OCI-LY3 (cell line): ENCODE measurements at regions not wholly inside any gene's neighbourhood (a gene's known extent, or its start where the extent isn't known, plus 50 kb on each side); places are given as distances from the start of the nearest gene placed in this dataset.
"Not testable (repeated sequence)": the region's sequence is repeated elsewhere in the genome, so short reads cannot be mapped to it uniquely, and the experiment has no call there.

ENCODE experiments used
- H2AFZ ChIP-seq: fragments of 200-600, 300-600 bp; shearing (Covaris generic); 2 replicates; pipeline ENCODE4 v1.6.0; 2014; ENCODE audit warnings: antibody characterized with exemption, low read depth, low read length
- H3K27ac ChIP-seq: fragments of 200-600, 300-600 bp; sonication (generic); 2 replicates; pipeline ENCODE4 v1.5.1; 2014; ENCODE audit warnings: mild to moderate bottlenecking, low read length, moderate library complexity, mixed read lengths
- H3K27me3 ChIP-seq: fragments of 200-600, 300-600 bp; sonication (generic); 2 replicates; pipeline ENCODE4 v1.6.1; 2014; ENCODE audit warnings: low read depth, low read length, mixed read lengths
- H3K36me3 ChIP-seq: fragments of 200-600, 300-600 bp; sonication (generic); replicated peaks from 2 replicates; pipeline ENCODE3; 2014; ENCODE audit warnings: low read depth, low read length, mixed read lengths
- H3K4me1 ChIP-seq: fragments of 300-600, 200-600 bp; sonication (generic); 2 replicates; pipeline ENCODE4 v1.6.1; 2014; ENCODE audit warnings: low read length, mixed read lengths
- H3K4me2 ChIP-seq: fragments of 200-600, 300-600 bp; sonication (generic); 2 replicates; pipeline ENCODE4 v1.6.1; 2014; ENCODE audit warnings: low read length, mixed read lengths
- H3K4me3 ChIP-seq: fragments of 300-600, 200-600 bp; sonication (generic); 2 replicates; pipeline ENCODE4 v1.5.1; 2014; ENCODE audit warnings: antibody characterized with exemption, mild to moderate bottlenecking, low read length, moderate library complexity
- H3K79me2 ChIP-seq: fragments of 300-600, 200-600 bp; shearing (Covaris generic); 2 replicates; pipeline ENCODE4 v1.6.1; 2014; ENCODE audit warnings: mild to moderate bottlenecking, low read length, mixed read lengths
- H3K9ac ChIP-seq: fragments of 300-600, 200-600 bp; shearing (Covaris generic); 2 replicates; pipeline ENCODE4 v1.6.0; 2014; ENCODE audit warnings: mild to moderate bottlenecking, low read length, moderate library complexity
- H3K9me3 ChIP-seq: fragments of 200-600, 300-600 bp; shearing (Covaris generic); 2 replicates; pipeline ENCODE4 v1.6.1; 2014; ENCODE audit warnings: low read length, mixed read lengths; ENCODE audit not compliant: insufficient read depth
- H4K20me1 ChIP-seq: fragments of 200-600, 300-600 bp; sonication (generic); 2 replicates; pipeline ENCODE4 v1.6.1; 2016; ENCODE audit warnings: low read length, mixed read lengths; ENCODE audit not compliant: insufficient read depth
- EZH2phosphoT487 ChIP-seq: fragments of 200-600 bp; shearing (Covaris generic); IDR thresholded peaks from 2 replicates; pipeline ENCODE4 v1.6.1; 2018; ENCODE audit warnings: antibody characterized with exemption, mixed run types, low read depth
- TF ChIP-seq, protein P1 (sequence below): fragments of 200-600, 300-600 bp; sonication (generic); IDR thresholded peaks from 2 replicates; pipeline ENCODE4 v1.5.1; 2014; ENCODE audit warnings: antibody characterized with exemption, low read length, low read depth

DNA sequence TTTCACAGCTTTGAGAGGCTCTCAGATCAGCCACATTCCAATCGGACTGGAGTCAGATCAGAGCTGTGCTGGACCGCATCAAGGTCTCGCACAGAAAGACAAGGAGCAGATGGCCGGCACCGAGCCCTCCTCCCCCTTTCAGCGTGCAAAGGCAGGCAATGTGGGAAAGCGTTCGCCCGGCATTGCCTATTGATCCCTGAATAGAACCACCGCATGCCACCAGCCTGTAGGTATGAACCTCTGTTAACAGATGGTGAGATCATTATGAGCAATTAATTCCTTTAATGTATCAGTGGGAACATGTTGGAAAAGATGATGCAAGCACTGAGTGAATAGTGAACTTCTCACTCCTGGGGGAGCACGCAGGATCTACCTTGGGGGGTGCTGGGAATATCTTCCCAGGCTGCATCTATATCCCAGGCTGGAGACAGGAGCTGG, 117.5 kb upstream of the ID4 start:
- Histone ChIP-seq H3K4me2 (no peak overlapping the region), H3K36me3 (no peaks in the 10 kb centered on the region), H4K20me1 (no peaks in the 10 kb centered on the region), H2AFZ (no peak overlapping the region), H3K9ac (no peak overlapping the region), H3K4me3 (no peak overlapping the region), H3K27me3 (no peaks in the 10 kb centered on the region), H3K27ac (no peak overlapping the region), H3K4me1 (no peaks in the 10 kb centered on the region), H3K9me3 (no peaks in the 10 kb centered on the region), H3K79me2 (no peaks in the 10 kb centered on the region)
- TF ChIP-seq, protein P1, sequence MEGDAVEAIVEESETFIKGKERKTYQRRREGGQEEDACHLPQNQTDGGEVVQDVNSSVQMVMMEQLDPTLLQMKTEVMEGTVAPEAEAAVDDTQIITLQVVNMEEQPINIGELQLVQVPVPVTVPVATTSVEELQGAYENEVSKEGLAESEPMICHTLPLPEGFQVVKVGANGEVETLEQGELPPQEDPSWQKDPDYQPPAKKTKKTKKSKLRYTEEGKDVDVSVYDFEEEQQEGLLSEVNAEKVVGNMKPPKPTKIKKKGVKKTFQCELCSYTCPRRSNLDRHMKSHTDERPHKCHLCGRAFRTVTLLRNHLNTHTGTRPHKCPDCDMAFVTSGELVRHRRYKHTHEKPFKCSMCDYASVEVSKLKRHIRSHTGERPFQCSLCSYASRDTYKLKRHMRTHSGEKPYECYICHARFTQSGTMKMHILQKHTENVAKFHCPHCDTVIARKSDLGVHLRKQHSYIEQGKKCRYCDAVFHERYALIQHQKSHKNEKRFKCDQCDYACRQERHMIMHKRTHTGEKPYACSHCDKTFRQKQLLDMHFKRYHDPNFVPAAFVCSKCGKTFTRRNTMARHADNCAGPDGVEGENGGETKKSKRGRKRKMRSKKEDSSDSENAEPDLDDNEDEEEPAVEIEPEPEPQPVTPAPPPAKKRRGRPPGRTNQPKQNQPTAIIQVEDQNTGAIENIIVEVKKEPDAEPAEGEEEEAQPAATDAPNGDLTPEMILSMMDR: no peak

DNA sequence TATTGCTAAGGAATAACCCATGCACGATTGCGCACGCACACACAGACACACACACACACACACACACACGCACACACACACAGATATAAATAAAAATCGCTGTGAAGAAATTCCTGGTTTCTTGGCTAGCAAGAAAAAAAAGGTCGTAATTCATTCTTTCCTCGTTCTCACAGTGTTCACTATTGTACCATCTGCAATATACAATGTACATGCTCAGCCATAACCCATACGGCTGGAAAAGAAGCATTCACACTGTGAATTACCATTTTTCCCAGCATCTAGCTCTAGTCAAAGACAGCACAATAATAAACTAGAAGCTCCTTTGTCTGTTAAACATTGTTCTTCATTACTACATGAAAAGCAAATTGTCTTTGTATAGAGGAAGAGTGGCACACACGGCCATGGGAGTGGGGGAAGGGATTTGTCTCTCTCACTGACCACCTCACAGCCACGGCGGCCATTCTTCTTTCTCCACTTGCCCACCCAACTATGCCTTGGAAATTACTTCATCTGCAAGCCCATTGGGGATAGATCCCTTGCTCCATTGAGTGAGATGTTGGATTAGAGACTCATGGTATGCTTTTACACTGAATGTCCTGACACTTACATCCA, 115.3 kb upstream of the ID4 start:
- no peak overlapping the region for H2AFZ ChIP-seq
- no peaks in the 10 kb centered on the region for H3K9me3 ChIP-seq
- no peak overlapping the region for H3K4me3 ChIP-seq
- H3K27me3 ChIP-seq: no peaks in the 10 kb centered on the region
- no peaks in the 10 kb centered on the region for H4K20me1 ChIP-seq
- H3K4me2 ChIP-seq: no peak overlapping the region
- H3K4me1 ChIP-seq: no peaks in the 10 kb centered on the region
- H3K27ac ChIP-seq: no peak overlapping the region
- H3K36me3 ChIP-seq: no peaks in the 10 kb centered on the region
- no peak for TF ChIP-seq EZH2phosphoT487
- TF ChIP-seq, protein P1: no peak
- no peak overlapping the region for H3K9ac ChIP-seq
- no peaks in the 10 kb centered on the region for H3K79me2 ChIP-seq

DNA sequence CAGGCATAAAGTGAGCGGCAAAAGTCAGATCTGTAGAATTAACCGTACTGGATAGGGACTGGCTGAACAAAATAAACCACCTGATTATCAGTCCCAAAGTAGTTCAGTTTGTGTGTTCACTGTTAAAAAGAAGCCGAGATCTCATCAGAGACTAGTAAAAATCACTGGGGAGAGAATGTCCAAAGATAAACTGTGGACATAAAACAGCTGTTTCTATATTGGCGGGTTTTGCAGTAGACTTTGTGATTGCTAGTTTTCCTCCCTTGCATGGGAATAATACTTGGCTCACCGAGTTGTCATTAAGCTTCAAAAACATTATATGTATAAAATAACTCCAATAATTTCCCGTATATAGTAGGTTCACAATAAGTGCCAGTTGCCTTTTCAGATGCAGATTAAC, 114.2 kb upstream of the ID4 start:
- no peaks in the 10 kb centered on the region for H4K20me1 ChIP-seq
- TF ChIP-seq, protein P1: no peak
- no peak for TF ChIP-seq EZH2phosphoT487

DNA sequence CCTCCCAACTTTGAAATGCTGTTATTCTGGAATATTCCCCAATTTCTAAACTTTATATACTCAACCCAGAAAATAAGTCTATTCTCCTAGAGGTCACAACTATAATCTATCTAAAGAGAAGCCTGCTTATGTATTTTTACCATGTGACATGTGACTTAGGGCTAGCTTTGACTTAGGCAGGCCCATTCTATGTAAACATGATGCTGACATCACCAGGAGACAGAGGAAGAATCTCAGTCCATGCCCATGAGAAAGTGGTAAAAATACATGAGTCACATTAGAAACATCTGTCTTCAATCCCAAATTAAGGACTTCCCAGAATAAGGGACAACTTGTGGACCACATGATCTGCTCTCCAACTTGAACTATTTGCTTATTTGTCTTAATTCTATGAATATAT, 113.6 kb upstream of the ID4 start:
- no peaks in the 10 kb centered on the region for H3K27me3 ChIP-seq
- H3K4me3 ChIP-seq: no peak overlapping the region
- no peak for TF ChIP-seq EZH2phosphoT487
- TF ChIP-seq, protein P1: no peak
- no peak overlapping the region for H3K4me2 ChIP-seq
- no peaks in the 10 kb centered on the region for H3K36me3 ChIP-seq
- H3K79me2 ChIP-seq: no peaks in the 10 kb centered on the region
- H4K20me1 ChIP-seq: no peaks in the 10 kb centered on the region
- no peak overlapping the region for H3K9ac ChIP-seq
- no peak overlapping the region for H2AFZ ChIP-seq
- no peaks in the 10 kb centered on the region for H3K9me3 ChIP-seq
- H3K27ac ChIP-seq: no peak overlapping the region
- no peaks in the 10 kb centered on the region for H3K4me1 ChIP-seq

More for the DNA sequence above, 114.2 kb upstream of the ID4 start:
- Histone ChIP-seq H3K4me1 (no peaks in the 10 kb centered on the region), H3K36me3 (no peaks in the 10 kb centered on the region), H3K4me3 (no peak overlapping the region), H2AFZ (no peak overlapping the region), H3K4me2 (no peak overlapping the region), H3K79me2 (no peaks in the 10 kb centered on the region), H3K27me3 (no peaks in the 10 kb centered on the region), H3K9me3 (no peaks in the 10 kb centered on the region), H3K27ac (no peak overlapping the region), H3K9ac (no peak overlapping the region)

DNA sequence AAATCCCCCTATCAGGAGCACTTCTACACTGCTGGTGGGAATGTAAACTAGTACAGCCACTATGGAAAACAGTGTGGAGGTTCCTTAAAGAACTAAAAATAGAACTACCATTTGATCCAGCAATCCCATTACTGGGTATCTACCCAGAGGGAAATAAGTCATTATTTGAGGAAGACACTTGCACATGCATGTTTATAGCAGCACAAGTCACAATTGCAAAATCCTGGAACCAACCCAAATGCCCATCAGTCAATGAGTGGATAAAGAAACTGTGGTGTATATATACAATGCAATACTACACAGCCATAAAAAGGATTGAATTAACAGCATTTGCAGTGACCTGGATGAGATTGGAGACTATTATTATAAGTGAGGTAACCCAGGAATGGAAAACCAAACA, 111.7 kb upstream of the ID4 start:
- H3K9me3 ChIP-seq, H3K9ac ChIP-seq, H3K36me3 ChIP-seq, H3K27ac ChIP-seq, H3K79me2 ChIP-seq, H4K20me1 ChIP-seq, H3K4me3 ChIP-seq, H3K27me3 ChIP-seq, H2AFZ ChIP-seq, H3K4me1 ChIP-seq, H3K4me2 ChIP-seq: not testable (repeated sequence)
